Pons (tissue), 1 donor: ENCODE measurements at regions not wholly inside any gene's neighbourhood (a gene's known extent, or its start where the extent isn't known, plus 50 kb on each side); places are given as distances from the start of the nearest gene placed in this dataset.
A peak's percentile ranks its signal among the peaks of the same experiment; 100 is the strongest.
"Not testable (repeated sequence)": the region's sequence is repeated elsewhere in the genome, so short reads cannot be mapped to it uniquely, and the experiment has no call there.

Source experiments
- DNase-seq: peaks from one replicate; pipeline ENCODE4 v3.0.0-alpha.2; 2016; ENCODE audit warnings: low spot score

DNA sequence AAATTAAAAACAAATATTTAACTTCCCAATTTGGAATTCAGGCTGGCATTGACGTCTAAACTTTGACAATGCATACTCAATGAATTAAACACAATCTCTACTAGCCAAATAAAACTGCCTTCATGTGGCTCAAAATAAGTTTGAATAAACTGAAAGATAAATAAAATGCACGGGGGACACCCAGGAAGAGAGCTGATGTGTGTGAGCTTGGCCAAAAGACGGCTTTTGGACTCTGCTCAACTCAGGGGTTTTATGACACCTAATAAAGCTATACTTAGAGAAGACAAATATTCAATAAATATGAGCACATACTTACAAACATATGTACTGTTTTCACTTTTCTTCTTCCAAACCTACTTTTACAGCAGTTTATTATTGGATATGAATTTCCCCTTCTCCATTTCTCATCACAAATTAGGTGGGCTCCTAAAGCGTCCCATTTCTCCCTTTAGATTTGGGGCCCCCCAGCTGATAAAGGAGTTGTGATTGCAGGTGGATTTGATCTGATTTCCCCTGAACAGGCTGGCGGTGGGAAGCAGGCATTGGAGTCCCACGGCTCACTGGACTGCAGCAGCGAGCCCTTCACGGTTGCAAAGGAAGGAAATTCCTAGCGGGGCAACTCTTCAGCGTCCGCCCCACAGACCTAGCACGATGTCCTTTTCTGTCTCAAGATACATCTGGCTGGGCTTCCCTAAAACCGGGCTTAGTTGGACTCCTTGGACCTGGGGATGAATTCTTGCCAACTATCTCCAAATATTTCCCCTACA lies 79.6 kb downstream of the INSIG1 start:
- no peak for DNase-seq

DNA sequence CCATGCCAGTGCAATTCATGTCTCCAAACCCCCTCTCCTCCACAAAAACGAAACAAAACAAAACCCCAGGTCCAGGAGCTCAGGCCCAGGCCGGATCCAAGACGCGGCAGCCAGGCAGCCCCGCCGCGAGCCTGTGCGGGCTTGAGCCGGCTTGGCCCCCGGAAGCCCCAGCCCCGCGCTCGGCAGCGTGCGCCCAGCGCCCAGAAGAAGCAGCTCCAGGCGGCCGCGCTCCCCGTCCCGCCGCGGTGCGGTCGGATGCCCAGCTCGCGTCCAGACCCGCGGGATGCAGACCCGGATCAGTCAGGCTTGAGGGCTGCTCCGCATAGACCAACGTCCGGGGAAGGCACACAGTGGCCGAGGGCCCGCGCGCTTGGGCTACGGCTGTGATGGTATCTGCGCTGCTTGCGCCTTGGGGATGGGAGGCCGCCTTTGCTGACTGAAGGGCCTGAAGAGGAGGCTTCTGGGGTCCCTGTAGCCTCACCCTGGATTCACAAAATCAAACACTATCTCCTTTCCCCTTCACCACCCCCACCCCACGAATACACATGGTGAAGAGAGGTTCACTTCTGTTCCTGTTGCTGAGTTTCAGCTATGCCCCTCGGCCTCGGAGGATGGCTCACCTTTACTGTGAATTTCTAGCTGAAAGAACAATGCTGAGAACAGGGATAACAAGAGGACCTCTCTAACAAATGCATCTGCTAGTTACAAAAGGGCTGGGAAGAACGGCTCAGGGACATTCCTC lies 79.9 kb upstream of the EN2 start:
- no peak for DNase-seq

DNA sequence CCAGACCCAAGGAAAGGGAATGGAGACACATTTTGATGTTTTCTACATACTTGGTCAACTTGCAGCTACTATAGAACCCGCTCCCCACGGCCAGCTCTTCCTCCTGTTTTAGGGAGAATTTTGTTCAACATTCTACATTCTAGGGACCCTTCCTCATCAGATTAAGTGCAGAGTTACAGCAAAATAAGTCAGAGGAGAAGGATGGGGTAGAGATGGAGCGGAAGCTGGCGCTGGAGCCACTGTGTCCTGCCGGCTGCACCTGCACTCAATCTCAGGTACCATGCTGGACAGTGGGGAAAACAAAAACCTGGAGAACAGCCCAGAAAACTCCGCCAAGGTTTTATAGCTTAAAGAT lies 79.4 kb upstream of the EN2 start:
- no peak for DNase-seq

DNA sequence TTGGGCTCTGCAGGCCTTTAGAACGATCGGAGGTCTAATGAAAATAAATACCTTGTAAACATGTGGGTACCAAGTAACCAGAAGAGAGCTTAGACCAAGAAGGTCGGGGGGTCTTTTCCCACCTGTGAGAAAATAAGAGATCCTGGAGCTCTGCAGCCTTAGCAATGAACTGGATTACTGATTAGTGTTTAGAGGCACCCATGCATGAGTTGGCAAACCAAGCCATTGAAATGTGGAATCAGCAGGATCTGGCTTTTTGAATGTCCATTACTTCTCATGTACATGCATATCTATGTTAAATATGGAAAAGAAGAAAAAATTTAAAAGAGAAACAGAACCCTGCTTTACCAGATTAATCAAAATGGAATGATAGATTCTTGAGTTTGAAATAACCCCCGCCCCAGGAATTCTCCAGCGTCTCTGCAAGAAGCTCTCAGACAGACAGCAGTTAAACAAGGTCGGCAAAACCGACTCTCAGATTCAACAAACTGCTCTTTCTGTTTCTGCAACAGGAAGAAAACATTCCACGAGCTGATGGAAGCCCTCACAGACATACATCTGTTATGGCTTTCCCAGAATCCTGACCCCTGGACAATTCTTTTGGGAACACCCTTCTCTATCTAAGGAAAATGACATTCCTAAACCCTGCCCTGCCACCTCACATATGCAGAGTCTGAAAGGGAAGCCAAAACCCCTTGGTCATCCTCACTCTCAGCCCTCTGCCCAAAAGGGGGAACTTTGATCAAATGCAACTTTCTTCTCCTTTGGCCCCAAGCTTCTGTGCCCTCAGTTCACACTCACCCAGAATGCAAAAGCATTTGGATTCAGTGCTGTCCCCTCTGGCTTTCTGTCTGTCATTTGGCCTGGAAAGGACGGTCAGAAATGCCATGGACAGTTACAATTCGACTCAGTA lies 78.7 kb upstream of the EN2 start:
- DNase-seq = no peak

DNA sequence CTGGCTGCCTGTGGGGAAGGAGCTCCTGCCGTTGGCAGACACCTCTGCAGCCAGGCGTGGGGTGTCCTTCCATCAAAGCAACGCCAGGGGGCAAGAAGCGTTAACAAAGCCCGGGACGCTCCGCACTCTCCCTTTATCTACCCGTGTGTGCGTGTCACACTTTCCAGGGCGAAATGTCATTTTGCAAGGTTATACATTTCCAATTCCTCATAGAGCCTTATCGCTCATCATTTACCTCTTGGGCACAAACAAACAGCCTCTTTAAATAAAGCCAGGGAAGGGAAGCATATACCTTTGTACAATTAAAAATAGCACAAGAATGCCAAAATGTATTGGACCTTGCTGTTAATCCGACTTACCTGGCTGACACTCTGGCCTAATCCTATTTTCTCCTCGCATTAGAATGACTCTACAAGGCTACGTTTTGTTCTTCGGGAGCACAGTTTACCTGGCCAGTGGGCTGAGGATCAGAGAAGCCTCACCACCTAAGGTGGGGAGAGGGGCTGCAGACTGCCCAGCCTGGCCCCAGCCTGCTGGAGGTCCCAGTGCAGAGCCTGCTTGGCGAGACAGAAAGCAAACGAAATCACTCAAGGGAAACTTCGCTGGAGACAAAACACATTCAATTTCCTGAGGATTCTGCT lies 77.6 kb upstream of the EN2 start:
- DNase-seq = peak; percentile 75

DNA sequence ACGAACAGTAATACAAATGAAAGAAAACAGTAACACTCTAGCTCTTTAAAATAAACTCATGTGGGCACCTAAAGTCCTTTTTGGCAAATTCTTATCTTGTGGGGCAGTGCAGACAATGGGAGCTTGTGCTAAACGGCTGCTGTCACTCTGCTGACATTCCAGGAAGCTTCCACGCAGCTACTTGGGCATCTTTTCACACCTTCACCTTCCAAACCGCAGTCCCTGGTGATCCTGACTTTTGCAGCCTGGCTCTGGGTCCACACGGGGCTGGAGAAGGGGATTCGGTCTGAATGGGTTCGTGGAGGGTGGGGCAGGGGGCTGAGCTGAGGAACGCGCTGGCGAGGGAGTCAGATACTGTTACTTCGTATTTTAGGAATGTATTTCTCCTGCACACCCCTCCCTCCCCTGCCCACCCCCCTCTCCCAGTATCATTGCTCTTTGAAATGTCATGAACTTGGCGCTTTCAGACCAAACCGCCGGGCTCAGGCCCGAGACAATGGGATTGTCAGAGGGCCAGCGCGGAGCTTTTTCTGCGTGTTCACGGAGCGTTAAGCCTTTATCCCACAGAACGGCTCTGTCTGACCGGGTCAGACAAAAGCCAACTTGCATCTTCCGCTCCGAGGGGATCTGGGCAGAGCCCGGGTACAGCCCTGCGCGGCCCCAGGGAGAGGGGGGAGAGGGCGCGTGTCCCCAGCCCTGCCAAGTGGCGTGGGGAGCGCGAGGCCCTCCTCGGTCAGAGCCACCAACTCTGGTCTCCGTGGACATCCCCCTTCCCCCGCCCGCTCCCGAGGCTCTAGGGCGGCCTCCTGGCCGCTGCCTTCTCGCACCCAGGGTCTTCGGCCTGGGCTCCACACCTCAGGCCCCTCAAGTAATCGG lies 76.7 kb upstream of the EN2 start:
- DNase-seq = no peak

DNA sequence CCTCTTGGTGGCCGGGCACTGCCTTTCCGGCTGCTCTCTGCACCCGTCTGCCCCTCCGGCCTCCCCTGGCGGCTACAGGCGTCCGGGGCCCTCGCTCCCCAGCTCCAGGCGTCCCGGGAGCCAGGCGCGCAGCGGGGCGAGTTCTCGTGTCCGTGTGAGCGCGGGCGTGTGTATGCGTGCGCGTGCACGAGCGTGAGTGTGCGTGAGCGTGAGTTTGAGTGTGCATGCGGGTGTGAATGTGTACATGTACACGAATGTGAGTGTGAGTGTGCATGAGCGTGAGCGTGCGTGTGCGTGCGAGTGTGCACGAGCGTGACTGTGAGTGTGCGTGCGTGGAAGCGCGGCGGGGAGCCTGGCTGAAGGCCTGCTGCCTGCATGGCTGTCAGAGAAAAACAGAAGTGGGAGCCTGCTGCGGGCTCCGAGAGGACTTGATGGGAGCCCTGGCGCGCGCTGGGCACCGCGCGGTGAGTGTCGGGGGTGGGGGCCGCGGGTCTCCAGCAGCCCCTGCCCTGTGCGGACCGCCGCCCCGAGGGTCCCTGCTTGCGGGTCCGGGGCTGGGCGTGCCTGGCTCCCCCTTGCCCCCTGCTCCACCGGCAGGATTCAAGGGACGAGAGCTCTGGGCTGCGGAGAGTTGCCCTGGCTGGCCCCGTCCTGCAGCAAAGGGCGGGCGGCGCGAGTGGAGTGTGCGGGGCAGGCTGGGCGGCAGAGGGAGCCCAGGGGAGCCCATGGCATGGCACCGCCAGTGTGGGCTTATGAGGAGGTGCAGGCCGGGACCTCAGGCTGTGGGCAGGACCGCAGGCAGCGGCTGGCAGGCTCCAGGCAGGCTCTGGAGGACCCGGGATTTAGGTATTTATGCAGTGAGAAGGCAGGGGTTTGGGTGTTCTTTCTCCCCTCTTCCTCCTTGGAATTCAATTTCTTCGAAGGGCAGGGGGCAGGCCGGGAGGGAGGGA lies 75.8 kb upstream of the EN2 start:
- no peak for DNase-seq

DNA sequence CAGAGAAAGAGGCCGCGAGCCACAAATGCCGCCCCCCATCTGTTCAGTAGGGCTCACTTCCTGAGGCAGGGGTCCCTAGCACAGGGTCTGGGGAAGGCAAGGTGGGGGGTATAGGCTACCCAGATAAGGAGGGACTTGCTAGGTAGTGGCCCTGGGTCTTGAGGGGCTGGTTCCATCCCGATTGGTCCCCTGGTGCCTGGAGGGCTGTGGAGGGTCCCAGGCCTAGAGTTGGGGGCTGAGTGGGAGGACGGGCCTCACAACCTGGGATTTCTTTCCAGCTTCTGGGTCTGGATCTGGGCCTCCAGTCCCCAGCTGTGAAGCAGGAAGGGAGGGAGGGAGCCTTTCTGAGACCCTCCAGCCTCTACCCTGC lies 75.1 kb upstream of the EN2 start:
- DNase-seq = no peak

DNA sequence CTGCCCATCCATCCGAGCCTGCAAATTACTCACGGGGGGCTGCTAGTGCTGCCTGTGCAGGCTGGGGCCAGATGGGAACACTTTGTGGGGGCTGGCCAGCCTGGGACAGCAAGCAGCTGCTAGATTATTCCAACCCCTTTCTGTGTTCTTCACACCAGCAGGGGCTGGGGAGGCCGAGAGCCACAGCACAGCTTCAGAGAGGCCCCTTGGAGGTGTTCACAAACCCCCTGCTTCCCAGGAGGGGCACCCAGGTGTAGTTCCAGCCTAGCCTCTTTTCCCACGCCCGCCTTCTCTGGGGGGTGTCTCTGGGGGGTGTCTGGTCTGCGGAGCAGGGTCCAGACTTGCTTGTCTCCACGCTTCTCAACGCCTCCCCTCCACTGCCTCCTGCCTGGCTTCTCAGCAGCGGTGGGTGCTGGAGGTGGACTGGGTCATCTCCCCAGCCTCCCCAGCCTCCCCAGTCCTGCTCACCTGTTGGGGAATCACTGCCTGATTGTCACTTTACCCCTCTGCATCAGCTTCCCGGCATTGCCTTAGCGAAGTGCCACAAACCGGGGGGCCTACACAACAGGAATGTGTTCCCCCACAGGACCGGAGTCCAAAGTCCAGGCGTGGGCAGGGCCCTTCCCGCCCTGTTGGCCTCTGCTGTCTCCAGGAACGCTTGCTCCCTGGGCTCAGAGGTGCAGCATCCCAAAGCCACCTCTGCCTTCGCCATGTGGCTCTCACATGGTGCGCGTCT lies 74.0 kb upstream of the EN2 start:
- DNase-seq = no peak

DNA sequence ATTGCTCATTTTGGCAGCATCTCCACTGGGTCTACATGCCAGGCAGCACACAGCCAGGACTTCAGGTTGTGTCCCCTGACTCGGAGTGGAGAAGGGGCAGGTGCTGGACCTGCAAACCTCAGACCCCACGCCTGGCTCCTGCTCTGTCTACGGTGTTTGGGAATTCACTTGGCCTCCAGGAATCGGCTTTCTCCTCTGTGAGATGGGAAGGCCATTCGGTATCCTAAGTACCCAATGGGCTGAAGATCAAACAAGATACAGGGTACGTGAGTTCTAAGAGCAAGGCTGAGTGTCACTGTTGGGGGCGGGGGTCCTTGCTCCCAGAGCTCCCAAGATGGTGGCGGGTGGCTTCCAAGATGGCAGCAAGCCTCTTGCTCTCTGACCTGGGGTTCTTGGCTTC lies 73.2 kb upstream of the EN2 start:
- DNase-seq = no peak

DNA sequence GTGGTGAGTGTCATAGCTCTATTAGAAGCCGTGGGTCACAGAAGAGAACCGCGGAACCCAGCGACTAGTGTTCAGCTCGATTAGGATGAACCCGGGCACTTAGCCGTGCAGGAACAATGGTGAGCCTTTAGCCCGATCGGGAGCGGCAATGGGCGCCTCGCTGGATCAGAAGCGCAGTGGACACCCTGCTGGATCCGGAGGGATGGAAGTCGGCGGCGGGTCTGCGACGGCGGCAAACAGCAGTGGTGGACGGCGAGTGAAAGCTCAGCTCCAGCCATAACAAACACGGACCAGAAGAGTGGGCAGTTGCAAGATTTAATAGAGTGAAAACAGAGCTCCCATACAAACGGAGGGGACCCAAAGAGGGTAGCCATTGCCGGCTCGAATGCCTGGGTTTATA lies 72.7 kb upstream of the EN2 start:
- DNase-seq = not testable (repeated sequence)

DNA sequence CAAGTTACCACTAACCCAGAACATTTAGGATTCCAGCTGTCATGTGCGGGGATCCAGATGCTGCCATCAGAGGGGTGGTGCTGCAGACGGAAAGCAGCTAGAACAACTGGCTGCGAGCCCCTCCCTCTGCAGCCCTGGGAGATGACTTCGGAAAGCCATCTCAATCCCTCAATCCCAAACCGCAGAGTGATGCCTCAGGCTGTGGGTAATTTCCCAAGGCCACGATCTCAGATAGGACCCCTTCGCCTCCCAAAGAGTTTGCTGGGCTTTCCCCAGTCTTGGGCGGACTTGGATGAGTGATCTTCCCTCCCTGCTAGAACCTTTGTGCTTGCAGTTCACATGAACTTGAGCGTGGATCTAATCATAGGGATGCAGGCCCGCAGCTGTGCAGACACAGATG lies 71.3 kb upstream of the EN2 start:
- no peak for DNase-seq

DNA sequence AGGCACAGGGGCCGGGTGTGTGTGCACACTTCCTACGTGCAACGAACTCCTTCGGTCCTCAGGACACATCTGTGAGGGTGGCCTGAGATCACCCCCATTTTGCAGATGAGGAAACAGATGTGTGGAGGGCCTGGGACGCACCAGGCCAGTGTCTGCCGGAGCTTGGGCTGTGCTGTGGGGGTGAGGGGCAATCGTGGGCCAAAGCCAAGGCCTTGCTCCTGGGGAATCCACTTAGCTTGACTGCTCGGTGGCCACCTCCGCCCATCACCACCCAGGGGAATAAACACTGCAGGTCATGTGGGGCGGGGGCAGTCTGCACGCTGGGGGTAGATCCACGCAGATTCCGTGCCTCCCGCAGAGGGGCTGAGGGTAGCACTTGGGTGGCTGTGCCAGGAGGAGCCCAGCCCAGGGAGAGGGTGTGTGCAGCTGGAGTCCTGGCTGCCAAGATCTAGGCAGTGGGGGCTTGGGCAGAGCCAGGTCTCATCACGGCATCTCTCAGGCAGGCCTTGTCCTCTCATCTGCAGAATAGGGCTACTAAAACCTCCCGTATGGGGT lies 70.8 kb upstream of the EN2 start:
- no peak for DNase-seq

DNA sequence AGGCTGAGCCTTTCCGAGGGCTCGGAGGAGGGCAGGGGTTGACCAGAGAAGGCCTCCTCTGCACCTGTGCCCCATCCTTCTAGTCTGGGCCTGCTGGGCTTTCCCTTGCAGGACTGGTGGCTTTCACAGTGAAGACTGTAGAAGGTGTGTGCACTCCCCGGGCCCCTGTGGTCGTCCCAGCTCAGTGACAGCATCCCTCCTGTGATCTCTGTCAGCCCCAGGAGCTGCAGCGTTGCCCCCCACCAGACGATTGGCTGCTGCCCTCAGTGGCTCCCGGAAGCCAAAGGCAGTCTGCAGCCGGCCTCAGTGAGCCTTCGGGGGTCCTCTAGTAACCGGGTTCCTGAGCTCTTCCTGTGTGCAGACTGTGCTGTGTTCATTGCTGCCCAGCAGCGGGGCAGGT lies 69.4 kb upstream of the EN2 start:
- DNase-seq = no peak

DNA sequence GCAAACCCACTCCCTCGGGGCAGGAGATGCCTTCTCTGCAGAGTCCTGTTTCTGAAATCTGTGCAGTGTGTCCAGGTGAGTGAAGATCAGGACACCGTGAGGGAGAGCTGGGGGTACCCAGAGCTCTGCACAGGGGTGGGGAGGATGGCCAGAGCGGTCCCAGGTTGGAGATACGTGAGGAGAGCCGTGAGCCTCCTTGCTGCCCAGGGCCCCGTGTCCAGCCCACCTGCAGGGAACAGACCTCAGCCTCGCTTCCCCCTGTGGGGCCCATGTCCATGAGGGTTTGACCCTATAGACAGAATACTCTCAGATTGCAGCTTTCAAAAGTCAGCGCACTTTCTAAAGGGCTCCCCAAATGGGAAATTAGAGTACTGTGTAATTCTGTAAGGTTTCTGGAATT lies 66.5 kb upstream of the EN2 start:
- DNase-seq = no peak

DNA sequence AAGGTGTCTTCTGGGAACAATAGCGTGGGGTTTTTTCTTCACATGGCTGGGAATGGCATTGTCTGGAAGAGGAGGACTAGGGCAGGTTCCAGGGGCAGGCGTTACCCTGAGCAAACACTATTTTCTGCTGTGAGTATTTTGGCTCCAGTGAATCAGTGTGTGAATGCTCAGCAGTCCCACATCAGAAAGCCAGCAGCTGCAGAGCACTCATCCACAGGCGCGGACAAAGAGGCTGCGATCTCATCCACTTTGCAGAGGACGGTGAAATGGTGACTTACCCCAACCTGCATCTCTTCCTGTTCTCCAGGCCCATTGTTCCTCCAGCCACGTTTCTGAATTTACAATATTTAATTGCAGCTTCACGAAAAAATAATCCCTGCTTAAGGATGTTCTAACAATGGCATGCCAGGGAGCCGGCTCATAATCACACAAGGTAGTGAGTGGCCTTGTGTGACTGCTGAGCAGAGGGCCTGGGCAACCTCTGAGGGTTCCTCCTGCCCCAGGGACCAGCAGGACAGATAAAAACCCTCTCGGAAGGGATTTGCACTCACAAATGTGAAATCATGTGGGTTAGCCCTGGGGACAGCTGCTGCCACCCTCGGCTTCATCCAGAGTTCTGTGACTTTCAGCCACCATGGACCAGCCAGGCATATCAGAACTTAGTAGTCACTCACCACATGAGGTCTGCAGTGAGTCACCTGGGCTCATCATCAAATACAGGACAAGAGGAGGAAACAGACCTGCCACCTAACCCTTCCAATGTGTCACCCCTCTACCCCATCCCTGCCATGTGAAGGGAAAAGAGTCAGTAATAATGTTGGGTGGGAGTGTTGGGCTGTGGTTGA lies 65.0 kb upstream of the EN2 start:
- no peak for DNase-seq

DNA sequence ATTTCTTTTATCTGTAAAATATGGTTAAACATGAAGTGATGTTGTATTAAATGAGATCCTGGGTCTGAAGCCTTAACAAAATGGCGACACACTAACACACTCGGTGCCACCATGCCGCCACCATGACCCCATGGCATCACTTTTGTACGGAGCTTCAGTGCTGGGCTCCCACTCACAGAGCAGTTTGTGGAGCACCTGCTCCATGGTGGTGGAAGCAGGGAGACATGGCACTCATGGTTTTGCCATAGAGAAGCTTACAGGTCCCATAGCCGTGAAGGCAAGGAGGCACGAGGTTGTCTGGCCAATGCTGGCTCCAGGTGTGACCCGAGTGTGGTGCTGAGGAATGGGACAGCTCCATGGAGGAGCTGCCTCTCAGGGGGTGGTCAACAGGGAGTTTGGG lies 63.5 kb upstream of the EN2 start:
- no peak for DNase-seq

DNA sequence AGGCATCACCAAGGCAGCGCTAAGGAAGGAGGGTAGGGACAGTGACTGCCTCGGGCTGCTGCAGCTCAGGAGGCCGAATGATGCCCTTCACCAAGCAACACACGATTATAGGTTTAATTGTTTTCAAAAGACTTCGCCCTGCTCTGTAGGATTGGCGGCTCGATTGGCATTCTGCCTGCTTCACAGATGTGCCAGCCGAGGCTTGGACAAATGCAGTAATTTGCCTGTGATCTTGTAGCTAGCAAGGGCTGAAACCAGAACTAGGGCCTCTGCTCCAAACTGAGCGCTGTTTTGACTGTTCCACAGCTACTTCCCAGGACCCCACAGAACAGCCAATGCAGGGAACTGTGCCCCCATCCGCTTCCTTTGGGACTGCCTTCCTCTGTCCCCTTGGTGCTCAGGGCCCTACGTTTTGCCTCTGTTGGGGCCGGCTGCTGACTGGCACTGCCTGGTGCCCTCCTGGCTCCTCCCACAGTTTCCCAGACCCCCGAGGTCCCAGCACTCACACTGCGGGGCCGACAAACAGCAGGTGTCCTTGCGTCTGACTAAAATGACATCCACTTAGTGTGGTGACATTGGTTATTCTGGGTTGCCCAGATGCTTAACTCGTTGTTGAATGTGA lies 62.6 kb upstream of the EN2 start:
- DNase-seq = peak; percentile 42
